Endothelial cell of umbilical vein (primary cell): ENCODE measurements at regions not wholly inside any gene's neighbourhood (a gene's known extent, or its start where the extent isn't known, plus 50 kb on each side); places are given as distances from the start of the nearest gene placed in this dataset.

Experiments used
- BruUV-seq: library from RNA; stranded (reverse); fragments of 400-500 nt; replicated peaks from 2 replicates; lab custom pipeline; 2021; lab: Mats Ljungman, UMichigan
- CTCF ChIA-PET: fragments of 300-600, 350-600 bp; sonication (Branson Sonifier 250); formaldehyde crosslinking; loops from one replicate; lab custom pipeline; 2021; ENCODE audit warnings: antibody characterized with exemption, inconsistent platforms; lab: Charles Lee
- POLR2A ChIA-PET: fragments of 300-600, 350-600 bp; sonication (Branson Sonifier 250); formaldehyde crosslinking; loops from one replicate; lab custom pipeline; 2021; ENCODE audit warnings: antibody characterized with exemption, inconsistent platforms; lab: Charles Lee
- DNase-seq: peaks from one replicate; pipeline ENCODE4 v3.0.0-alpha.2; 2011; ENCODE audit warnings: low read depth, low spot score
- FAIRE-seq: peaks from 2 replicates; lab custom pipeline; 2011; peaks lifted over from hg19 to GRCh38; lab: Jason Lieb, UNC
- H2AFZ ChIP-seq: 2 replicates; pipeline ENCODE4 v1.6.0; 2012; ENCODE audit warnings: low read depth, low read length, control low read depth, inconsistent platforms
- H3K27ac ChIP-seq: 2 replicates; pipeline ENCODE4 v1.5.1; 2011; ENCODE audit warnings: low read depth, mild to moderate bottlenecking, control low read depth, low read length, moderate library complexity; ENCODE audit not compliant: insufficient read depth
- H3K27me3 ChIP-seq, 2 experiments: 2 replicates each; pipeline versions ENCODE4 v1.6.0 to v1.6.1; 2011; ENCODE audit warnings: low read length in 2 of 2, mixed read lengths in 1 of 2; ENCODE audit not compliant: control insufficient read depth in 2 of 2, insufficient read depth in 2 of 2
- H3K36me3 ChIP-seq, 2 experiments: 2 replicates in 1 of 2; 3 replicates in 1 of 2; pipeline ENCODE4 v1.5.1; 2011; ENCODE audit warnings: low read length in 2 of 2, mild to moderate bottlenecking in 1 of 2, moderate library complexity in 1 of 2; ENCODE audit not compliant: control insufficient read depth in 2 of 2, insufficient read depth in 2 of 2; ENCODE audit errors: extremely low read depth in 1 of 2
- H3K4me1 ChIP-seq: 3 replicates; pipeline ENCODE4 v1.5.1; 2011; ENCODE audit warnings: mild to moderate bottlenecking, low read length; ENCODE audit not compliant: control insufficient read depth, insufficient read depth; ENCODE audit errors: extremely low read depth
- H3K4me2 ChIP-seq: 2 replicates; pipeline ENCODE4 v1.6.1; 2011; ENCODE audit warnings: low read length, control low read depth, mixed read lengths; ENCODE audit not compliant: insufficient read depth
- H3K4me3 ChIP-seq, 3 experiments: fragments of 200-600 bp in 1 of 3; sonication (generic), shearing (Covaris generic) in 1 of 3; replicated peaks in 1 of 3; 2 replicates each; pipeline ENCODE4 v1.5.1; 2011 to 2016; ENCODE audit warnings: control low read depth in 3 of 3, low read length in 3 of 3, mild to moderate bottlenecking in 2 of 3, inconsistent platforms in 1 of 3, low read depth in 1 of 3, moderate library complexity in 1 of 3; ENCODE audit not compliant: insufficient read depth in 1 of 3
- H3K79me2 ChIP-seq: 2 replicates; pipeline ENCODE4 v1.6.0; 2012; ENCODE audit warnings: low read length, inconsistent platforms; ENCODE audit not compliant: control insufficient read depth, insufficient read depth
- H3K9ac ChIP-seq: replicated peaks from 2 replicates; pipeline ENCODE3; 2011; ENCODE audit warnings: low read length, control low read depth; ENCODE audit not compliant: insufficient read depth; ENCODE audit errors: extremely low read depth
- H3K9me1 ChIP-seq: replicated peaks from 3 replicates; pipeline ENCODE4 v1.6.0; 2011; ENCODE audit warnings: mild to moderate bottlenecking, low read length; ENCODE audit not compliant: control insufficient read depth, insufficient read depth; ENCODE audit errors: extremely low read depth
- H3K9me3 ChIP-seq: replicated peaks from 2 replicates; pipeline ENCODE4 v1.5.1; 2012; ENCODE audit warnings: low read length, inconsistent platforms; ENCODE audit not compliant: control insufficient read depth, insufficient read depth
- H4K20me1 ChIP-seq: replicated peaks from 2 replicates; pipeline ENCODE3; 2011; ENCODE audit warnings: mild to moderate bottlenecking, low read length; ENCODE audit not compliant: control insufficient read depth, insufficient read depth; ENCODE audit errors: extremely low read depth
- EZH2 ChIP-seq: IDR thresholded peaks from 2 replicates; pipeline ENCODE4 v1.6.1; 2012; ENCODE audit warnings: borderline replicate concordance, low read depth, mild to moderate bottlenecking, moderate library complexity, low read length, inconsistent platforms; ENCODE audit not compliant: severe bottlenecking
- FOS ChIP-seq: IDR thresholded peaks from 2 replicates; pipeline ENCODE4 v1.6.1; 2011; ENCODE audit warnings: mild to moderate bottlenecking, low read length, moderate library complexity, borderline replicate concordance; ENCODE audit not compliant: insufficient read depth
- GATA2 ChIP-seq: IDR thresholded peaks from 2 replicates; pipeline ENCODE4 v1.7.0; 2011; ENCODE audit warnings: low read depth, mild to moderate bottlenecking, moderate library complexity, mixed read lengths, low read length; ENCODE audit not compliant: insufficient read length, insufficient read depth
- JUN ChIP-seq: IDR thresholded peaks from 2 replicates; pipeline ENCODE4 v1.6.1; 2011; ENCODE audit warnings: borderline replicate concordance, low read depth; ENCODE audit not compliant: insufficient read length, insufficient read depth
- MYC ChIP-seq: IDR thresholded peaks from one replicate; pipeline ENCODE4 v1.6.1; 2011; ENCODE audit warnings: mild to moderate bottlenecking, low read depth, low read length
- POLR2A ChIP-seq: IDR thresholded peaks from 2 replicates; pipeline ENCODE4 v1.6.1; 2012; ENCODE audit warnings: low read depth, mild to moderate bottlenecking, control low read depth, low read length
- POLR2AphosphoS5 ChIP-seq: IDR thresholded peaks from 2 replicates; pipeline ENCODE4 v1.6.1; 2012; ENCODE audit warnings: low read depth, mild to moderate bottlenecking, control low read depth, low read length, moderate library complexity; ENCODE audit not compliant: insufficient read depth
- dilution Hi-C: fragments of 300-500 bp; cut with MboI; formaldehyde crosslinking; loops from one replicate; pipeline ENCODE4 v1.15.0; 2019; ENCODE audit warnings: low sequenced_read_pairs; ENCODE audit not compliant: extremely low pct_ligation_motif_present
- intact Hi-C: fragments of 100-400 bp; cut with micrococcal nuclease; formaldehyde crosslinking; loops from one replicate; pipeline ENCODE4 v1.10.0; 2022
- TF ChIP-seq, protein P1 (sequence below): IDR thresholded peaks from 2 replicates; pipeline ENCODE4 v1.6.1; 2011; ENCODE audit not compliant: insufficient read depth, insufficient read length
- TF ChIP-seq, protein P2 (sequence below), 2 donors: IDR thresholded peaks; 1 replicate in 1 of 2; 2 replicates in 1 of 2; pipeline ENCODE4 v1.5.1; 2011; ENCODE audit warnings: low read length in 2 of 2, mild to moderate bottlenecking in 2 of 2, moderate library complexity in 2 of 2, control low read depth in 1 of 2, inconsistent platforms in 1 of 2, low read depth in 1 of 2; ENCODE audit not compliant: insufficient read depth in 1 of 2; ENCODE audit errors: extremely low read depth in 1 of 2

- no TSS peak for BruUV-seq
- dilution Hi-C loops (no loop called here), intact Hi-C loops (loop anchor here (2.0 kb wide), 1 partner anchor 21 kb away; no protein-coding TSS in a partner anchor)
- ChIA-PET CTCF (no interaction called here), POLR2A (no interaction called here)
- no peak overlapping the region for H2AFZ ChIP-seq
- no peaks in the 10 kb centered on the region for H3K4me1 ChIP-seq
- no peak for TF ChIP-seq JUN
- TF ChIP-seq FOS = no peak
- TF ChIP-seq, protein P1, sequence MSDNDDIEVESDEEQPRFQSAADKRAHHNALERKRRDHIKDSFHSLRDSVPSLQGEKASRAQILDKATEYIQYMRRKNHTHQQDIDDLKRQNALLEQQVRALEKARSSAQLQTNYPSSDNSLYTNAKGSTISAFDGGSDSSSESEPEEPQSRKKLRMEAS = no peak
- no peak for TF ChIP-seq EZH2
- TF ChIP-seq, protein P2, sequence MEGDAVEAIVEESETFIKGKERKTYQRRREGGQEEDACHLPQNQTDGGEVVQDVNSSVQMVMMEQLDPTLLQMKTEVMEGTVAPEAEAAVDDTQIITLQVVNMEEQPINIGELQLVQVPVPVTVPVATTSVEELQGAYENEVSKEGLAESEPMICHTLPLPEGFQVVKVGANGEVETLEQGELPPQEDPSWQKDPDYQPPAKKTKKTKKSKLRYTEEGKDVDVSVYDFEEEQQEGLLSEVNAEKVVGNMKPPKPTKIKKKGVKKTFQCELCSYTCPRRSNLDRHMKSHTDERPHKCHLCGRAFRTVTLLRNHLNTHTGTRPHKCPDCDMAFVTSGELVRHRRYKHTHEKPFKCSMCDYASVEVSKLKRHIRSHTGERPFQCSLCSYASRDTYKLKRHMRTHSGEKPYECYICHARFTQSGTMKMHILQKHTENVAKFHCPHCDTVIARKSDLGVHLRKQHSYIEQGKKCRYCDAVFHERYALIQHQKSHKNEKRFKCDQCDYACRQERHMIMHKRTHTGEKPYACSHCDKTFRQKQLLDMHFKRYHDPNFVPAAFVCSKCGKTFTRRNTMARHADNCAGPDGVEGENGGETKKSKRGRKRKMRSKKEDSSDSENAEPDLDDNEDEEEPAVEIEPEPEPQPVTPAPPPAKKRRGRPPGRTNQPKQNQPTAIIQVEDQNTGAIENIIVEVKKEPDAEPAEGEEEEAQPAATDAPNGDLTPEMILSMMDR (IDR thresholded peaks at IDR 0.05; ENCODE audit: extremely low read depth in 1 of 2, insufficient read depth in 1 of 2, low read depth in 1 of 2, low read length in 2 of 2) = no peak
- no peak for TF ChIP-seq MYC
- no peak for TF ChIP-seq POLR2A
- TF ChIP-seq POLR2AphosphoS5 = no peak
- TF ChIP-seq GATA2 = no peak
- DNase-seq (no peak), FAIRE-seq (no peak)
- H3K4me3 ChIP-seq = no peak overlapping the region
- H3K27me3 ChIP-seq = peaks cover 3% of the 10 kb centered on the region in 2 experiments
- no peaks in the 10 kb centered on the region for H3K79me2 ChIP-seq
- H3K9me3 ChIP-seq = no peaks in the 10 kb centered on the region
- no peak overlapping the region for H3K4me2 ChIP-seq
- no peaks in the 10 kb centered on the region for H3K36me3 ChIP-seq
- H3K9me1 ChIP-seq = no peaks in the 10 kb centered on the region
- no peak overlapping the region for H3K27ac ChIP-seq
- no peak overlapping the region for H3K9ac ChIP-seq
- no peaks in the 10 kb centered on the region for H4K20me1 ChIP-seq
Observed at GRCh38 chr10:43793704-43794103, 145.0 kb upstream of the ZNF32 start.
